ENCODE measurements at regions not wholly inside any gene's neighbourhood (a gene's known extent, or its start where the extent isn't known, plus 50 kb on each side); places are given as distances from the start of the nearest gene placed in this dataset.
"Not testable (repeated sequence)": the region's sequence is repeated elsewhere in the genome, so short reads cannot be mapped to it uniquely, and the experiment has no call there.

DNA sequence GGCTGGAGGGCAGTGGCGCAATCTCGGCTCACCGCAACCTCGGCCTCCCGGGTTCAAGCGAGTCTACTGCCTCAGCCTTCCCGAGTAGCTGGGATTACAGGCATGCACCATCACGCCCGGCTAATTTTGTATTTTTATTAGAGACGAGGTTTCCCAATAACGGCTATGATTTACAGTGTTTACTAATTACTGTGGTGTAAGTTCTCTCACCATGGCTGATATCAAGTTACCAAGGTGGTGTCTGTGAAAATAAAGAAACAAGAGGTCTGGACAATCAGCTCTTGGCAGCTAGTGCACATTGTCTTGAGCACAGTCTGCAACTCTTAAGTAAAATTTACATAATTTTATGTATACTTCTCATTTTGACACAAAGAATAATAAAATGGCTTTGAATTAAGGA lies 385.5 kb upstream of the COX7C start:
- DNase-seq (ENCODE audit: low read depth), result no peak

DNA sequence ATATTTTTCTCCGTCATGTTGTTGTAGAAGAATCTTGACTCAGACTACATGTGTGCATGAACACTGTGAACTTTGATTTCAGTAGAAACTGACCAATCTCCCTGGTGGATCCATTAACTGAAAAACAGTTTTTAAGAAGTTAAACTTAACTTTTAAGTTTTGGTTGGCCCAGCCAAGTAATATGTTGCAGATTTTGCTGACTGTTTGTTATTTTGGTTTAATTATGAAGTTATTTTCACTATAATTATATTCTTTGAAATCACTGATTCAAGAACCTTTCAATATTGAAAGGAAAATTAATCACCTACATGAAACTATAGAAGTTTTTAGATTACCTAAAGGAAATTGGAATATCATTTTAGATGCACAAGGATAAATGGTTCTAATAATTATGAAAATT lies 373.6 kb upstream of the COX7C start:
- no peak for DNase-seq (ENCODE audit: low read depth)

GRCh38 chr5:86257871-86258270 lies 359.9 kb upstream of the COX7C start:
- no peak for DNase-seq (ENCODE audit: low read depth)

- not testable (repeated sequence) for DNase-seq (ENCODE audit: low read depth)
Measured at GRCh38 chr5:86284400-86285190, 333.1 kb upstream of the COX7C start.

DNA sequence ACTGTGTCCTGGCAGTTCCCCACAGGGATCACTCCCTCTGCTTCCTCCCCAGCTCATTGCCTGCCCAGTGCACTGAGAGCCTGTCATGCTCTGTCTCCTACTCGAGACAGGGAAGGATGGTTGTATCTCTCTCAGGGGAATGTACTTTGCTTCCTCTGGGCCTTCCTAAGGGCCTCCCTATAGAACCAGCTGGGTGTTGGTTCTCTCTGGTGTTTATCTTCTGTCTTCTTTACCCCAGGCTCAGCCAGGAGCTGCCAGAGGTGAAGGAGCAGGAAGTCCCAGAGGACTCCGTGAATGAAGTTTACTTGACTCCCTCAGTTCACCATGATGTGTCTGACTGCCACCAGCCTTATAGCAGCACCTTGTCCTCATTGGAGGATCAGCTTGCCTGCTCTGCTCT lies 330.3 kb upstream of the COX7C start:
- not testable (repeated sequence) for DNase-seq (ENCODE audit: low read depth)

DNA sequence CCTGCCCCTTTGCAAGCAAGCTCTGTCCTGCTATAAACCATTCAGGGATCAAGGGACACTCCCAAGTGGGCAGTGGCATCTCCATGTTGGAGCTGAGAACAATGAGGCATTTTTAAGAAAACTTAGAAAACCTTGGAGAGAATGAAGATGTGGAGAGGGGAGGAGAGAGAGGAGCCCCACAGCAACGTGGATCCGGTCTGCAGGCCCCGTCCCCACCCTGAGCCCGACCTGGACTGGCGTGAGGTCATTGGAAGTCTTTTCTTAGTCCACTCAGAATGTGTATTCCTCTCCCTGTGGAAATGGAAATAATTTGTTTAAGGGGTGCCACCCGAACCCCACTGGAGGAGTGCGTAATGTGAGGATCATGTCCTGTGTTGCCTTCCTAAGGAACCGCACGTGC lies 328.0 kb upstream of the COX7C start:
- DNase-seq (ENCODE audit: low read depth), result not testable (repeated sequence)

DNA sequence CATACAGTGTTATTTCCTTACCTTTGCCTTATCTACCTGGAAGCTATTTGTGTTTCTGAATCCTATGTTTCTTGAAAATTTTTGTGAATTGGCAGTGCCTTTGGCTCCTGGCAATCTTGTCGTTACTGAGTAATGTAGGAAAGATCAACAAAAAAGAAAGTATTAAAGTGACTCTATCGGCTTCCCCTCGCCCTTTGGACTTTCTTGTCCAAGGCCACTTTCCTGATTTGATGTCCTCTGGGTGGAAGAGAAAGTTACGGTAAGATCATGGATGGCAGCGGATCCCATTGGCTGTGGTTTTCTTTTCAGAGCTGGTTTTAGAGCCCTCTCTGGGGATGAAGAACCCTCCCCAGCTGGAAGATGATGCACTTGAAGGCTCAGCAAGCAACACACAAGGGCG lies 324.9 kb upstream of the COX7C start:
- DNase-seq (ENCODE audit: low read depth), result not testable (repeated sequence)

GRCh38 chr5:86302643-86303042 lies 315.1 kb upstream of the COX7C start:
- not testable (repeated sequence) for DNase-seq (ENCODE audit: low read depth)

DNA sequence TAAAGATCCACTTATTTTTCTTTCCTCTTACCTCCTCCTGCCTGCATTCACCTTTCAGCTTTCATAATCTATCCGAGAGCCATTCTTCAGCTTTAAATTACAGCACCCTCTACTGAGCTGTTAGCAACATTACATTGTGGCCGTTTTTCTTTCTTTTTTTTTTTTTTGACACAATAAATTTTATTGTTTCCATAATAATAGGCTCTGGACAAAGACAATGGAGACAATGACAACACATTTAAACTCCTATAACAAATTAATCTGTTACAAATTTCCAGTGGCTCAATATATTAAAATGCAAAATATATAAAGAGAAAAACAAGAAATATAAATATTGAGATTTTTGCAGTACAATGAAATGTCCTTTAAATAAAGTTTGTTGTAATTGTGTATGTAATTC lies 312.7 kb upstream of the COX7C start:
- not testable (repeated sequence) for DNase-seq (ENCODE audit: low read depth)

- DNase-seq (ENCODE audit: low read depth), result no peak
Measured at GRCh38 chr5:86314951-86315350, 302.8 kb upstream of the COX7C start.

DNA sequence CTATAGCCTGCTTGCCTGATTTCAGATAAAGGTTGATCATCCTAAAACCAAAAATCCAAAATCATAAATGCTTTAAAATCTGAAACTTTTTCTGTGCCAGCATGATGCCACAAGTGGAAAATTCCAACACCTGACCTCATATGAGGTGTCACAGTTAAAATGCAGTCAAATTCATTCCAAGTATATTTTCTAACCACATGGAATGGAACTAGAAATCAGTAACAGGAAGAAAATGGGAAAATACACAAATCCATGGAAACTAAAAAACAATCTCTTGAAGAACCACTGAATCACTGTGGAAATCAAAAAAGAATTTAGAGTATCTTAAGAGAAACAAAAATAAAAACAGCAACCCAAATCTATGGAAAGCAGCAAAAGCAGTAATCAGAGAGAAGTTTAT lies 297.5 kb upstream of the COX7C start:
- DNase-seq (ENCODE audit: low read depth), result peak; percentile 14

- no peak for DNase-seq (ENCODE audit: low read depth)
Measured at GRCh38 chr5:86329318-86329717, 288.4 kb upstream of the COX7C start.

- no peak for DNase-seq (ENCODE audit: low read depth)
Measured at GRCh38 chr5:86330736-86331135, 287.0 kb upstream of the COX7C start.

GRCh38 chr5:86332851-86333250 lies 284.9 kb upstream of the COX7C start:
- no peak for DNase-seq (ENCODE audit: low read depth)

DNA sequence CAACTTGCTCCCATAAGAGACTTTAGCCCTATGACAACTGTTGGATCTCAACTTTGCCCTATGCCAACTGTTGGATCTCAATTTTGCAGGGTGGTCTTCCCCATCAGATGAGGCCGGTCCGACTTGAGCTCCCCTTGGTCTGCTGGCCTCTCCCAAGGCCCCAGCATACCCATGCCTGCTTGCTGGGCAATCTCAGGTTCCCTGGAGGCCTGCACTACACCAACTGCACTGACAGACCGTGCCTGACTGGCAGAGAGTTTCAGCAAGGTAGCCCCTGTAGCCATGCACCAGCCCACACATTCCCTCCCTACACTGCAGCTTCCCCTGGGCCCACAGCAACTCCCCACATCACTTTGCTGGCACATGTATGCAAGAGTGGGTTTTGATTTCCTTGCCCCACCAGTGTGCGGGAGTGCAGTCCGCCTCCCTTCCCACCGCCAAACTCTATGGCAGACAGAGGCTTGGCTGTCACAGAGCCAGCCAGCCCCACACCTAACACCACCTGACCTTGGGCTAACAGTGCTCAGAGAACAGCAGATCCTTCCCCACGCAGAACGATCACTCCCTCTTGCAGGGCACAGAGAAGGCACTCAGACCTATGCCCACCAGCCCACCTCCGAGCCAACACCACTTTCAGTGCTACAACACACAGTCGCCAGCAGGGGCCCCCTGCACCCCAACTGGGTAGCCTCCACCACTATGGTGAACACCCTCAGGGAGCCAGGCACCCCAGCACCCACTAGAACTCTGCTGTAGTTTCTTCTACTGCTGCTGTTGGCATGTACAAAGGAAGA lies 279.9 kb upstream of the COX7C start:
- DNase-seq (ENCODE audit: low read depth), result no peak

DNA sequence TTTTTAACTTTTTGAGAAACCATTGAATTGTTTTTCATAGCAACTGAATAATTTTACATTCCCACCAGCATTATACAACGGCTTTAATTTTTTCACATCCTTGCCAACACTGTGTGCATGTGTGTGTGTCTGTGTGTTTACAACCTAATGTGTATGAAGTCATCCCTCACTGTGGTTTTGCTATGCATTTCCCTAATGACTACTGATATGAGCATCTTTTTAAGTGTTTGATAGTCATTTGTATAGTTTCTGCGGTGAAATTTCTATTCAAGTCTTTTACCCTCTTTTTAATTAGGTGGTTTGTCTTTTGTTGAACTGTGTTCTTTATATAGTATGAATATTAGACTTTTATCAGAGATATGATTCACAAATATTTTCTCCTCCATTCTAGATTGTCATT lies 263.1 kb upstream of the COX7C start:
- DNase-seq (ENCODE audit: low read depth), result no peak

GRCh38 chr5:86360801-86361200 lies 256.9 kb upstream of the COX7C start:
- no peak for DNase-seq (ENCODE audit: low read depth)

- DNase-seq (ENCODE audit: low read depth), result no peak
Measured at GRCh38 chr5:86371061-86371460, 246.7 kb upstream of the COX7C start.

GRCh38 chr5:86374611-86375010 lies 243.1 kb upstream of the COX7C start:
- no peak for DNase-seq (ENCODE audit: low read depth)

- DNase-seq (ENCODE audit: low read depth), result no peak
Measured at GRCh38 chr5:86376214-86376613, 241.5 kb upstream of the COX7C start.

GRCh38 chr5:86403190-86403589 lies 214.6 kb upstream of the COX7C start:
- DNase-seq (ENCODE audit: low read depth), result no peak

- DNase-seq (ENCODE audit: low read depth), result no peak
Measured at GRCh38 chr5:86404256-86404655, 213.5 kb upstream of the COX7C start.

DNA sequence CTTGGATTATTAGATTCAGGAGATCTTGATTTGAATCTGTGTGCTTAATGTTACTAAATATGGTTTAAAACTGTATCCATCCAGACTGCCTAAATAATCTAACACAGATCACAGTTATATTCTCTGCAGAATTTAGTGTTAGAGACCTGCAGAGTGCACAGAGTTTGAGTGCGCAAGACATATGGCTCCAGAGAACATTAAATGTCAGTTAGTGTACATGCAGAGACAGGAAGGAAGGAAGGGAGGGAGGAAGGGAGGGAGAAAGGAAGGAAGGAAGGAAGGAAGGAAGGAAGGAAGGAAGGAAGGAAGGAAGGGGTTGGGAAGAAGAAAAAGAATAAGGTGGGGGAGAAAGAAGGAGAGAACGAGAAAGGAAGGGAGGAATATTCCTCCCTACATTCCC lies 210.0 kb upstream of the COX7C start:
- no peak for DNase-seq (ENCODE audit: low read depth)

DNA sequence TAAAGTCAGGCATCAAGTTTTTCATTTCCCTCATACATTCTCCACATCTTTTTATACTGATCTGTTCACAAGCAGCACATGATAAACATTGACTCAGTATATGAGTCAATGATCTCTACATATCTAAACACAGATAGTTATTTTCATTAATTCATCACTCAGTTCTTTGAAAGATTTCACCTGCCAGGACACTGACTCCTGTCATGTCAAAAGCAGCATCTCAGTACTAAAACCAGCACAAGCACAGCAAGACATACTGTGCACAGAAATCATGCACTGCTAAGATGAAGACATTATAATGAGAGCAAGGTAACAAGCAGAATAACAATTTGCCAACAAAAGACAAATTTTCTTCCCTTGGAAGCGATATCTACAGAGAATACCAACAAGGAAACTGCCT lies 206.1 kb upstream of the COX7C start:
- DNase-seq (ENCODE audit: low read depth), result no peak

All from non-pigmented ciliary epithelial cell (primary cell).